ENCODE measurements at regions not wholly inside any gene's neighbourhood (a gene's known extent, or its start where the extent isn't known, plus 50 kb on each side); places are given as distances from the start of the nearest gene placed in this dataset.
"Not testable (repeated sequence)": the region's sequence is repeated elsewhere in the genome, so short reads cannot be mapped to it uniquely, and the experiment has no call there.

GRCh38 chr2:238521870-238522269, 95.1 kb downstream of the ASB1 start:
- DNase-seq: no peak

- DNase-seq: peak; percentile 15
These were observed 96.7 kb downstream of the ASB1 start for GRCh38 chr2:238523158-238524110.

- no peak for DNase-seq
These were observed 97.8 kb downstream of the ASB1 start for GRCh38 chr2:238524426-238524983.

GRCh38 chr2:238525990-238526389, 99.3 kb downstream of the ASB1 start:
- no peak for DNase-seq

GRCh38 chr2:238527565-238527964, 100.8 kb downstream of the ASB1 start:
- DNase-seq: no peak

GRCh38 chr2:238528953-238529781, 102.4 kb downstream of the ASB1 start:
- peak; percentile 59 for DNase-seq

GRCh38 chr2:238531017-238531645, 104.4 kb downstream of the ASB1 start:
- not testable (repeated sequence) for DNase-seq

- not testable (repeated sequence) for DNase-seq
These were observed 117.0 kb downstream of the ASB1 start for GRCh38 chr2:238543732-238544131.

GRCh38 chr2:238548902-238549462, 122.3 kb downstream of the ASB1 start:
- DNase-seq: no peak

- no peak for DNase-seq
These were observed 123.1 kb downstream of the ASB1 start for GRCh38 chr2:238549866-238550265.

- DNase-seq: no peak
These were observed 124.4 kb downstream of the ASB1 start for GRCh38 chr2:238551091-238551490.

- DNase-seq: no peak
These were observed 125.5 kb downstream of the ASB1 start for GRCh38 chr2:238552226-238552625.

- no peak for DNase-seq
These were observed 126.4 kb downstream of the ASB1 start for GRCh38 chr2:238553159-238553558.

- DNase-seq: no peak
These were observed 128.0 kb downstream of the ASB1 start for GRCh38 chr2:238554468-238555315.

- DNase-seq: no peak
These were observed 129.2 kb downstream of the ASB1 start for GRCh38 chr2:238555786-238556542.

- no peak for DNase-seq
These were observed 130.7 kb downstream of the ASB1 start for GRCh38 chr2:238557431-238557830.

- no peak for DNase-seq
These were observed 131.2 kb downstream of the ASB1 start for GRCh38 chr2:238557936-238558335.

GRCh38 chr2:238558456-238559099, 131.9 kb downstream of the ASB1 start:
- no peak for DNase-seq

- no peak for DNase-seq
These were observed 133.5 kb downstream of the ASB1 start for GRCh38 chr2:238560234-238560633.

GRCh38 chr2:238561230-238561629, 134.5 kb downstream of the ASB1 start:
- DNase-seq: no peak
